ENCODE measurements at regions not wholly inside any gene's neighbourhood (a gene's known extent, or its start where the extent isn't known, plus 50 kb on each side); places are given as distances from the start of the nearest gene placed in this dataset.

GRCh38 chr10:4147245-4147644 is 362.2 kb upstream of the KLF6 start:
- no peak overlapping the region for H3K27ac ChIP-seq (ENCODE audit: insufficient read depth, low read length, poor library complexity, severe bottlenecking)
- ATAC-seq (ENCODE audit: low read depth in 2 of 2) = no peak
- no peaks in the 10 kb centered on the region for H3K36me3 Mint-ChIP-seq

GRCh38 chr10:4144817-4145216 is 359.8 kb upstream of the KLF6 start:
- Mint-ChIP-seq H3K4me1 (no peaks in the 10 kb centered on the region), H3K27me3 (peaks cover 5% of the 10 kb centered on the region), H3K9me3 (peaks cover 3 to 21% (median 11%) of the 10 kb centered on the region in 7 donors), H3K27ac (no peak overlapping the region), H3K4me3 (no peak overlapping the region), H3K36me3 (peaks cover under 1% of the 10 kb centered on the region)
- Histone ChIP-seq H3K27me3 (ENCODE audit: control insufficient read depth, insufficient read depth, low read length) (no peaks in the 10 kb centered on the region), H3K36me3 (ENCODE audit: control insufficient read depth, insufficient read depth, low read length) (no peaks in the 10 kb centered on the region), H3K4me1 (ENCODE audit: control insufficient read depth, insufficient read depth, low read length, poor library complexity, severe bottlenecking) (no peaks in the 10 kb centered on the region), H3K4me3 (ENCODE audit: low read depth, low read length) (no peak overlapping the region), H3K27ac (ENCODE audit: insufficient read depth, low read length, poor library complexity, severe bottlenecking) (no peak overlapping the region), H3K9me3 (ENCODE audit: control insufficient read depth in 2 of 2, low read length in 2 of 2) (peaks cover 10 to 13% of the 10 kb centered on the region in 2 experiments)
- ATAC-seq (ENCODE audit: low read depth in 2 of 2) (no peak), DNase-seq (no peak)

More at GRCh38 chr10:4147245-4147644, 362.2 kb upstream of the KLF6 start:
- Mint-ChIP-seq H3K4me3 (no peak overlapping the region), H3K27ac (no peak overlapping the region), H3K9me3 (peaks cover 0 to 5% (median 2%) of the 10 kb centered on the region in 7 donors), H3K27me3 (peaks cover 5% of the 10 kb centered on the region), H3K4me1 (no peaks in the 10 kb centered on the region)
- Histone ChIP-seq H3K4me1 (ENCODE audit: control insufficient read depth, insufficient read depth, low read length, poor library complexity, severe bottlenecking) (no peaks in the 10 kb centered on the region), H3K36me3 (ENCODE audit: control insufficient read depth, insufficient read depth, low read length) (no peaks in the 10 kb centered on the region), H3K27me3 (ENCODE audit: control insufficient read depth, insufficient read depth, low read length) (no peaks in the 10 kb centered on the region), H3K9me3 (ENCODE audit: control insufficient read depth in 2 of 2, low read length in 2 of 2) (no peaks in the 10 kb centered on the region), H3K4me3 (ENCODE audit: low read depth, low read length) (no peak overlapping the region)
- no peak for DNase-seq

- DNase-seq (no peak), ATAC-seq (ENCODE audit: low read depth in 2 of 2) (no peak)
- Histone ChIP-seq H3K27me3 (ENCODE audit: control insufficient read depth, insufficient read depth, low read length) (no peaks in the 10 kb centered on the region), H3K36me3 (ENCODE audit: control insufficient read depth, insufficient read depth, low read length) (no peaks in the 10 kb centered on the region), H3K9me3 (ENCODE audit: control insufficient read depth in 2 of 2, low read length in 2 of 2) (peaks cover 10 to 13% of the 10 kb centered on the region in 2 experiments), H3K4me1 (ENCODE audit: control insufficient read depth, insufficient read depth, low read length, poor library complexity, severe bottlenecking) (no peaks in the 10 kb centered on the region), H3K27ac (ENCODE audit: insufficient read depth, low read length, poor library complexity, severe bottlenecking) (no peak overlapping the region), H3K4me3 (ENCODE audit: low read depth, low read length) (no peak overlapping the region)
- H3K9me3 Mint-ChIP-seq = peaks cover 7 to 25% (median 14%) of the 10 kb centered on the region in 7 donors
- peaks cover 4% of the 10 kb centered on the region for H3K27me3 Mint-ChIP-seq
- peaks cover 3% of the 10 kb centered on the region for H3K36me3 Mint-ChIP-seq
- no peak overlapping the region for H3K4me3 Mint-ChIP-seq
- no peak overlapping the region for H3K27ac Mint-ChIP-seq
- peaks cover 0 to 3% (median 0%) of the 10 kb centered on the region in 4 donors for H3K4me1 Mint-ChIP-seq
These were observed 356.5 kb upstream of the KLF6 start for GRCh38 chr10:4141471-4141870.

- Histone ChIP-seq H3K27me3 (ENCODE audit: control insufficient read depth, insufficient read depth, low read length) (no peaks in the 10 kb centered on the region), H3K4me3 (ENCODE audit: low read depth, low read length) (no peak overlapping the region), H3K9me3 (ENCODE audit: control insufficient read depth in 2 of 2, low read length in 2 of 2) (peaks cover 10 to 13% of the 10 kb centered on the region in 2 experiments), H3K4me1 (ENCODE audit: control insufficient read depth, insufficient read depth, low read length, poor library complexity, severe bottlenecking) (no peaks in the 10 kb centered on the region), H3K27ac (ENCODE audit: insufficient read depth, low read length, poor library complexity, severe bottlenecking) (no peak overlapping the region), H3K36me3 (ENCODE audit: control insufficient read depth, insufficient read depth, low read length) (no peaks in the 10 kb centered on the region)
- Mint-ChIP-seq H3K36me3 (peaks cover 3% of the 10 kb centered on the region), H3K4me3 (no peak overlapping the region), H3K27me3 (no peaks in the 10 kb centered on the region), H3K27ac (no peak overlapping the region), H3K4me1 (peaks cover 7 to 25% (median 12%) of the 10 kb centered on the region in 4 donors), H3K9me3 (peaks cover 3 to 25% (median 14%) of the 10 kb centered on the region in 7 donors)
- DNase-seq (no peak), ATAC-seq (ENCODE audit: low read depth in 2 of 2) (no peak)
These were observed 353.2 kb upstream of the KLF6 start for GRCh38 chr10:4138146-4138721.

GRCh38 chr10:4137299-4137698 is 352.3 kb upstream of the KLF6 start:
- Histone ChIP-seq H3K9me3 (ENCODE audit: control insufficient read depth in 2 of 2, low read length in 2 of 2) (peaks cover 10 to 13% of the 10 kb centered on the region in 2 experiments), H3K36me3 (ENCODE audit: control insufficient read depth, insufficient read depth, low read length) (no peaks in the 10 kb centered on the region), H3K4me1 (ENCODE audit: control insufficient read depth, insufficient read depth, low read length, poor library complexity, severe bottlenecking) (peaks cover 1% of the 10 kb centered on the region), H3K4me3 (ENCODE audit: low read depth, low read length) (no peak overlapping the region), H3K27ac (ENCODE audit: insufficient read depth, low read length, poor library complexity, severe bottlenecking) (no peak overlapping the region), H3K27me3 (ENCODE audit: control insufficient read depth, insufficient read depth, low read length) (no peaks in the 10 kb centered on the region)
- Mint-ChIP-seq H3K4me1 (peaks cover 7 to 25% (median 12%) of the 10 kb centered on the region in 4 donors), H3K9me3 (peaks cover 3 to 25% (median 12%) of the 10 kb centered on the region in 7 donors), H3K4me3 (no peak overlapping the region), H3K27me3 (no peaks in the 10 kb centered on the region), H3K27ac (no peak overlapping the region), H3K36me3 (peaks cover 3% of the 10 kb centered on the region)
- DNase-seq = no peak
- ATAC-seq (ENCODE audit: low read depth in 2 of 2) = no peak

GRCh38 chr10:4136121-4136520 is 351.1 kb upstream of the KLF6 start:
- Mint-ChIP-seq H3K27ac (peak overlapping the region in 1 of 3 donors; percentile 18), H3K4me3 (no peak overlapping the region), H3K4me1 (peaks cover 7 to 25% (median 12%) of the 10 kb centered on the region in 4 donors), H3K36me3 (peaks cover 3% of the 10 kb centered on the region), H3K9me3 (peaks cover 3 to 16% (median 7%) of the 10 kb centered on the region in 7 donors), H3K27me3 (no peaks in the 10 kb centered on the region)
- Histone ChIP-seq H3K9me3 (ENCODE audit: control insufficient read depth in 2 of 2, low read length in 2 of 2) (peaks cover 7 to 10% of the 10 kb centered on the region in 2 experiments), H3K27ac (ENCODE audit: insufficient read depth, low read length, poor library complexity, severe bottlenecking) (no peak overlapping the region), H3K4me3 (ENCODE audit: low read depth, low read length) (no peak overlapping the region), H3K36me3 (ENCODE audit: control insufficient read depth, insufficient read depth, low read length) (no peaks in the 10 kb centered on the region), H3K27me3 (ENCODE audit: control insufficient read depth, insufficient read depth, low read length) (no peaks in the 10 kb centered on the region), H3K4me1 (ENCODE audit: control insufficient read depth, insufficient read depth, low read length, poor library complexity, severe bottlenecking) (peaks cover 13% of the 10 kb centered on the region)
- ATAC-seq (ENCODE audit: low read depth in 2 of 2) = no peak
- no peak for DNase-seq

GRCh38 chr10:4132216-4132556 is 347.2 kb upstream of the KLF6 start:
- no peaks in the 10 kb centered on the region for H3K36me3 Mint-ChIP-seq
- H3K4me1 Mint-ChIP-seq = peaks cover 26 to 48% (median 32%) of the 10 kb centered on the region in 4 donors

More at GRCh38 chr10:4132216-4132556, 347.2 kb upstream of the KLF6 start:
- Histone ChIP-seq H3K27ac (ENCODE audit: insufficient read depth, low read length, poor library complexity, severe bottlenecking) (no peak overlapping the region), H3K9me3 (ENCODE audit: control insufficient read depth in 2 of 2, low read length in 2 of 2) (no peaks in the 10 kb centered on the region), H3K4me1 (ENCODE audit: control insufficient read depth, insufficient read depth, low read length, poor library complexity, severe bottlenecking) (peaks cover 37% of the 10 kb centered on the region), H3K36me3 (ENCODE audit: control insufficient read depth, insufficient read depth, low read length) (no peaks in the 10 kb centered on the region), H3K27me3 (ENCODE audit: control insufficient read depth, insufficient read depth, low read length) (no peaks in the 10 kb centered on the region), H3K4me3 (ENCODE audit: low read depth, low read length) (peak overlapping the region; percentile 71)
- ATAC-seq (ENCODE audit: low read depth in 2 of 2) (no peak), DNase-seq (no peak)
- no peaks in the 10 kb centered on the region for H3K27me3 Mint-ChIP-seq
- H3K27ac Mint-ChIP-seq = no peak overlapping the region
- no peak overlapping the region for H3K4me3 Mint-ChIP-seq
- H3K9me3 Mint-ChIP-seq = peaks cover 0 to 5% (median 0%) of the 10 kb centered on the region in 7 donors

Data from CD4-positive, CD25-positive, alpha-beta regulatory T cell (primary cell).